ENCODE measurements at regions not wholly inside any gene's neighbourhood (a gene's known extent, or its start where the extent isn't known, plus 50 kb on each side); places are given as distances from the start of the nearest gene placed in this dataset.

DNA sequence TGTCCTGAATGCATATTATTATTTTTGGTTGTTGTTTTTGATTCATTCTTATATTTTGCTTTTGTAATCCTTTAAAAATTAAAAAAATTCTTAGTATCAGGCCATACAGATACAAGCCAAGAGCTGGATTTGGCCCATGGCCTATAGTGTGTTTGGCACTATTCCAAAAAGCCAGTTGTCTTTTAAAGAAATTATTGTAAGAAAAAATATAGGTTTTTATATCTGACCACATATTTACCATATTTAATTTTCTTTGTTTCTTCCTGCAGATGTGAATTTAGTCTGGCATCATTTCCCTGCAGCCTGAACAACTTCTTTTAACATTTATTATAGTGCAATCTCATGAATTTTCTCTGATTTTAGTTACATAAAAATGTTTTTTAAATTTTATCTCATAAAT, 652.8 kb upstream of the NR3C2 start:
- no peak overlapping the region for H3K4me3 ChIP-seq (ENCODE audit: low read depth, low read length)

DNA sequence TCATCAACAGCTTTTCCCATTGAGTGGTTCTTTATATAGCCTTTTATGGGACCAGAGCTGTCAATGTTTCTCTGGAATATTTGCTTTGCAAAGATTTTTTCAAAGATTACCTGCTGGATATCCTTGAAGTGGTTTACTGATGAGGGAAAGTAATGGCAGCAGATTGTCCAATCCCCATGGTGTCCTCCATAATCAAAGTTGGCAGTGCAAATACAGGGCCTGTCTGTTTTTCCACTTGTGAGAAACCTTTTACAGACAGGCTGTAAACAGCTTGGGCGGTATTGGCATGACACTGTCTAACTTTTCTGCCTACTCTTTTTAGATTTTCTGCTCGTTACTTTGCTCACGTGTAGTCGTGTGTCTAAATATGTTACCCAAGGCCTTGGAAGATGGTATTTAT, 641.9 kb upstream of the NR3C2 start:
- no peak overlapping the region for H3K4me3 ChIP-seq (ENCODE audit: low read depth, low read length)
- no peak for TF ChIP-seq CTCF (IDR thresholded peaks at IDR 0.05; ENCODE audit: borderline replicate concordance, insufficient read depth, low read depth, low read length)

More for the DNA sequence above, 652.8 kb upstream of the NR3C2 start:
- no peak for TF ChIP-seq CTCF (IDR thresholded peaks at IDR 0.05; ENCODE audit: borderline replicate concordance, insufficient read depth, low read depth, low read length)

DNA sequence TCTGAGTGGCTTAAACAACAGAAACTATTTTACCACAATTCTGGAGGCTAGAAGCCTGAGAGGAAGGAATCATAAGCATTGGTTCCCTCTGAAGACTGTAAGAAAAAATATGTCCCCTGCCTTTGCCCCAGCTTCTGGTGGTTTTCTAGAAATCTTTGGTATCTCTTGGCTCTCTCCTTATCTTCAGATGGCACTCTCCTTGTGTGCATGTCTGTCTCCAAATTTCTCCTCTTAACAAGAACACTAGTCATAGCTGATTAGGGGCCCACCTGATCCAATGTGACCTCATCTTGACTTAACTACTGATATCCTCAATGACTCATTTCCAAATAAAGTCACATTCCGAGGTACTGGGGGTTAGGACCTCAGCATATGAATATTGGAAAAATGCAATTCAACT, 635.0 kb upstream of the NR3C2 start:
- TF ChIP-seq CTCF (IDR thresholded peaks at IDR 0.05; ENCODE audit: borderline replicate concordance, insufficient read depth, low read depth, low read length) = no peak
- H3K4me3 ChIP-seq (ENCODE audit: low read depth, low read length) = no peak overlapping the region

- H3K4me3 ChIP-seq (ENCODE audit: low read depth, low read length) = no peak overlapping the region
- no peak for TF ChIP-seq CTCF (IDR thresholded peaks at IDR 0.05; ENCODE audit: borderline replicate concordance, insufficient read depth, low read depth, low read length)
Measured at GRCh38 chr4:149076401-149076800, 634.2 kb upstream of the NR3C2 start.

DNA sequence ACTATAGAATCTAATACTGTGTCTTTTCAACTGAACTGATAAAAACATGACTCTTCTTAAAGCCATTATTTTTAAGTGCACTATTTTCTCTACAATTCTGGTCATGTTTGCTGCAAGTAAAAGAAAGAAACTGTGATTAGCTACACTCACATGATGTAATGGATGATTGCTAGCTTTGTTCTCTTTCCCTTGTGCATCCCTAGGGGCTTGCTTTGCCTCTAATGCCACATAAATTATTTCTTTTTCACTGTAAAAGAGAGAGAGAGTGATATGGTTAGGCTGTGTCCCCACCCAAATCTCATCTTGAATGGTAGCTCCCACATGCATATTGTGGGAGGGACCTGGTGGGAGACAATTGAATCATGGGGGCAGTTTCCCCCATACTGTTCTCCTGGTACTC, 630.2 kb upstream of the NR3C2 start:
- TF ChIP-seq CTCF (IDR thresholded peaks at IDR 0.05; ENCODE audit: borderline replicate concordance, insufficient read depth, low read depth, low read length) = no peak

GRCh38 chr4:149065753-149066152, 623.5 kb upstream of the NR3C2 start:
- no peak overlapping the region for H3K4me3 ChIP-seq (ENCODE audit: low read depth, low read length)
- TF ChIP-seq CTCF (IDR thresholded peaks at IDR 0.05; ENCODE audit: borderline replicate concordance, insufficient read depth, low read depth, low read length) = no peak

More for the DNA sequence above, 630.2 kb upstream of the NR3C2 start:
- no peak overlapping the region for H3K4me3 ChIP-seq (ENCODE audit: low read depth, low read length)

DNA sequence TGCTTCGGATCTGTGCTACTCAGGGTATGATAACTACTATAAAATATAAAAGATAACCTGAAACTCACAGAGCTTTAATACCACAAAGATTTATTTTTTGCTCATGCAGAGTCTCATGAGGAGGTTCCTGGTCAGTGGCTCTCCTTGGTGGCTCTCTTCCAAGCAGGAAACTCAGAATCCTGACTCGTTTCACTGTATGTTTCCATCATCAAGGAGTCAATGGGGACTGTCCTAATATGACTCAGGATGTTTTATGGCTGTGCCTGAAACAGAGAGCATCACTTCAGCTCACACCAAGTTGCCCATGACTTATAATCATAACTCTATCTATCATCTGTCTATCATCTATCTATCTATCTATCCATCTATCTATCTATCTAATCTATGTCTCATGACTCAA, 620.8 kb upstream of the NR3C2 start:
- no peak for TF ChIP-seq CTCF (IDR thresholded peaks at IDR 0.05; ENCODE audit: borderline replicate concordance, insufficient read depth, low read depth, low read length)
- no peak overlapping the region for H3K4me3 ChIP-seq (ENCODE audit: low read depth, low read length)
